Liver (tissue), 8 donors: ENCODE measurements at regions not wholly inside any gene's neighbourhood (a gene's known extent, or its start where the extent isn't known, plus 50 kb on each side); places are given as distances from the start of the nearest gene placed in this dataset.

Experiments
- DNase-seq: peaks from one replicate; pipeline ENCODE4 v3.0.0-alpha.2; 2017; ENCODE audit warnings: low spot score
- H3K27ac ChIP-seq, 2 donors: one replicate each; pipeline ENCODE4 v1.7.0; 2013; ENCODE audit warnings: inconsistent platforms in 2 of 2, low read length in 2 of 2, control low read depth in 1 of 2, low read depth in 1 of 2, mild to moderate bottlenecking in 1 of 2
- H3K27me3 ChIP-seq, 4 donors: one replicate each; pipeline versions ENCODE4 v1.6.1 to v1.7.0; 2013; ENCODE audit warnings: low read length in 3 of 4, inconsistent platforms in 1 of 4, mild to moderate bottlenecking in 1 of 4, moderate library complexity in 1 of 4; ENCODE audit not compliant: control insufficient read depth in 4 of 4, insufficient read depth in 4 of 4
- H3K36me3 ChIP-seq, 4 donors: one replicate each; pipeline versions ENCODE4 v1.6.1 to v1.7.0; 2013; ENCODE audit warnings: low read length in 3 of 4, mild to moderate bottlenecking in 3 of 4, low read depth in 1 of 4, moderate library complexity in 1 of 4; ENCODE audit not compliant: control insufficient read depth in 4 of 4, insufficient read depth in 3 of 4
- H3K4me1 ChIP-seq, 4 donors: one replicate each; pipeline versions ENCODE4 v1.6.1 to v1.7.0; 2013; ENCODE audit warnings: low read length in 3 of 4, mild to moderate bottlenecking in 3 of 4, moderate library complexity in 1 of 4; ENCODE audit not compliant: control insufficient read depth in 4 of 4, insufficient read depth in 4 of 4
- H3K4me3 ChIP-seq, 3 donors: one replicate each; pipeline versions ENCODE4 v1.6.1 to v1.7.0; 2013; ENCODE audit warnings: low read length in 3 of 3, control low read depth in 1 of 3, low read depth in 1 of 3, mild to moderate bottlenecking in 1 of 3
- H3K9ac ChIP-seq, 2 donors: one replicate each; pipeline ENCODE4 v1.7.0; 2013; ENCODE audit warnings: low read length in 2 of 2, mild to moderate bottlenecking in 2 of 2, moderate library complexity in 2 of 2, control low read depth in 1 of 2, low read depth in 1 of 2
- H3K9me3 ChIP-seq, 4 donors: one replicate each; pipeline versions ENCODE4 v1.6.1 to v1.7.0; 2013; ENCODE audit warnings: low read length in 3 of 4; ENCODE audit not compliant: control insufficient read depth in 4 of 4
- ATF3 ChIP-seq: IDR thresholded peaks from 2 replicates; pipeline ENCODE4 v1.6.1; 2016; ENCODE audit warnings: antibody characterized with exemption
- EGR1 ChIP-seq, 2 donors: IDR thresholded peaks; 2 replicates each; pipeline ENCODE4 v1.6.1; 2016 to 2018; ENCODE audit warnings: antibody characterized with exemption in 2 of 2, low read depth in 2 of 2
- FOXA1 ChIP-seq: IDR thresholded peaks from 2 replicates; pipeline ENCODE4 v1.6.1; 2016; ENCODE audit warnings: antibody characterized with exemption
- FOXA2 ChIP-seq: IDR thresholded peaks from 2 replicates; pipeline ENCODE4 v1.6.1; 2016; ENCODE audit warnings: antibody characterized with exemption
- GABPA ChIP-seq, 2 donors: IDR thresholded peaks in 1 of 2; conservative IDR thresholded peaks in 1 of 2; 2 replicates each; pipeline ENCODE4 v1.6.1; 2016; ENCODE audit warnings: antibody characterized with exemption in 2 of 2, mild to moderate bottlenecking in 1 of 2, moderate library complexity in 1 of 2
- HNF4A ChIP-seq, 2 donors: conservative IDR thresholded peaks; 2 replicates each; pipeline ENCODE4 v1.6.1; 2016; ENCODE audit warnings: antibody characterized with exemption in 2 of 2, mild to moderate bottlenecking in 2 of 2
- JUND ChIP-seq, 2 donors: IDR thresholded peaks; 2 replicates each; pipeline ENCODE4 v1.6.1; 2016; ENCODE audit warnings: antibody characterized with exemption in 2 of 2
- NR2F2 ChIP-seq: IDR thresholded peaks from 2 replicates; pipeline ENCODE4 v1.6.1; 2016; ENCODE audit warnings: antibody characterized with exemption
- RAD21 ChIP-seq, 2 donors: IDR thresholded peaks; 2 replicates each; pipeline ENCODE4 v1.6.1; 2016; ENCODE audit warnings: antibody characterized with exemption in 2 of 2, mild to moderate bottlenecking in 2 of 2
- RXRA ChIP-seq, 2 donors: IDR thresholded peaks; 2 replicates each; pipeline ENCODE4 v1.6.1; 2017 to 2018; ENCODE audit warnings: antibody characterized with exemption in 2 of 2, mild to moderate bottlenecking in 1 of 2
- TAF1 ChIP-seq: conservative IDR thresholded peaks from 2 replicates; pipeline ENCODE4 v1.6.1; 2016; ENCODE audit warnings: antibody characterized with exemption, mild to moderate bottlenecking
- YY1 ChIP-seq: IDR thresholded peaks from 2 replicates; pipeline ENCODE4 v1.6.1; 2016; ENCODE audit warnings: antibody characterized with exemption, mild to moderate bottlenecking
- WGBS: extraction: QIAGEN DNeasy Blood & Tissue Kit; methylation state at CpG from one replicate; pipeline ENCODE4 v1.1.7; 2013; 5-methylcytosine and 5-hydroxymethylcytosine counted together
- TF ChIP-seq, protein P1 (sequence below): IDR thresholded peaks from 2 replicates; pipeline ENCODE4 v1.6.1; 2016; ENCODE audit warnings: antibody characterized with exemption, mild to moderate bottlenecking
- TF ChIP-seq, protein P2 (sequence below): fragments of 150-350 bp; IDR thresholded peaks from 2 replicates; pipeline ENCODE4 v1.5.1; 2017; ENCODE audit warnings: improper control_type of control experiment, low read depth, low read length; ENCODE audit not compliant: missing input control
- TF ChIP-seq, protein P3 (sequence below): IDR thresholded peaks from 2 replicates; pipeline ENCODE4 v1.6.1; 2016; ENCODE audit warnings: antibody characterized with exemption
- TF ChIP-seq, protein P4 (sequence below): IDR thresholded peaks from 2 replicates; pipeline ENCODE4 v1.6.1; 2016; ENCODE audit warnings: antibody characterized with exemption
- donor health status: healthy.
- donor health status: healthy.
- donor health status: healthy.
- donor health status: healthy.
- donor health status: healthy.

- TF ChIP-seq, protein P1, sequence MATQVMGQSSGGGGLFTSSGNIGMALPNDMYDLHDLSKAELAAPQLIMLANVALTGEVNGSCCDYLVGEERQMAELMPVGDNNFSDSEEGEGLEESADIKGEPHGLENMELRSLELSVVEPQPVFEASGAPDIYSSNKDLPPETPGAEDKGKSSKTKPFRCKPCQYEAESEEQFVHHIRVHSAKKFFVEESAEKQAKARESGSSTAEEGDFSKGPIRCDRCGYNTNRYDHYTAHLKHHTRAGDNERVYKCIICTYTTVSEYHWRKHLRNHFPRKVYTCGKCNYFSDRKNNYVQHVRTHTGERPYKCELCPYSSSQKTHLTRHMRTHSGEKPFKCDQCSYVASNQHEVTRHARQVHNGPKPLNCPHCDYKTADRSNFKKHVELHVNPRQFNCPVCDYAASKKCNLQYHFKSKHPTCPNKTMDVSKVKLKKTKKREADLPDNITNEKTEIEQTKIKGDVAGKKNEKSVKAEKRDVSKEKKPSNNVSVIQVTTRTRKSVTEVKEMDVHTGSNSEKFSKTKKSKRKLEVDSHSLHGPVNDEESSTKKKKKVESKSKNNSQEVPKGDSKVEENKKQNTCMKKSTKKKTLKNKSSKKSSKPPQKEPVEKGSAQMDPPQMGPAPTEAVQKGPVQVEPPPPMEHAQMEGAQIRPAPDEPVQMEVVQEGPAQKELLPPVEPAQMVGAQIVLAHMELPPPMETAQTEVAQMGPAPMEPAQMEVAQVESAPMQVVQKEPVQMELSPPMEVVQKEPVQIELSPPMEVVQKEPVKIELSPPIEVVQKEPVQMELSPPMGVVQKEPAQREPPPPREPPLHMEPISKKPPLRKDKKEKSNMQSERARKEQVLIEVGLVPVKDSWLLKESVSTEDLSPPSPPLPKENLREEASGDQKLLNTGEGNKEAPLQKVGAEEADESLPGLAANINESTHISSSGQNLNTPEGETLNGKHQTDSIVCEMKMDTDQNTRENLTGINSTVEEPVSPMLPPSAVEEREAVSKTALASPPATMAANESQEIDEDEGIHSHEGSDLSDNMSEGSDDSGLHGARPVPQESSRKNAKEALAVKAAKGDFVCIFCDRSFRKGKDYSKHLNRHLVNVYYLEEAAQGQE: no peak
These were observed 694.1 kb upstream of the C9orf72 start (continued) for GRCh38 chr9:28267351-28267750.

GRCh38 chr9:28270156-28270555, 696.9 kb upstream of the C9orf72 start:
- 76% methylated on average over 4 of the region's 4 CpGs for WGBS
- H3K4me3 ChIP-seq: no peak overlapping the region

More at GRCh38 chr9:28270156-28270555, 696.9 kb upstream of the C9orf72 start:
- Histone ChIP-seq H3K27me3 (no peaks in the 10 kb centered on the region), H3K36me3 (no peaks in the 10 kb centered on the region), H3K27ac (no peak overlapping the region), H3K9ac (no peak overlapping the region), H3K4me1 (no peaks in the 10 kb centered on the region), H3K9me3 (no peaks in the 10 kb centered on the region)
- no peak for DNase-seq
- TF ChIP-seq HNF4A (conservative IDR thresholded peaks at IDR 0.05) (no peak), RXRA (IDR thresholded peaks at IDR 0.05) (no peak), JUND (IDR thresholded peaks at IDR 0.05) (no peak), FOXA2 (no peak), EGR1 (IDR thresholded peaks at IDR 0.05; ENCODE audit: low read depth in 2 of 2) (no peak), ATF3 (no peak), GABPA (IDR thresholded peaks at IDR 0.05 in 1 of 2, conservative IDR thresholded peaks at IDR 0.05 in 1 of 2) (no peak), RAD21 (IDR thresholded peaks at IDR 0.05) (no peak), TAF1 (no peak), YY1 (no peak), FOXA1 (no peak), NR2F2 (no peak)
- TF ChIP-seq, protein P2, sequence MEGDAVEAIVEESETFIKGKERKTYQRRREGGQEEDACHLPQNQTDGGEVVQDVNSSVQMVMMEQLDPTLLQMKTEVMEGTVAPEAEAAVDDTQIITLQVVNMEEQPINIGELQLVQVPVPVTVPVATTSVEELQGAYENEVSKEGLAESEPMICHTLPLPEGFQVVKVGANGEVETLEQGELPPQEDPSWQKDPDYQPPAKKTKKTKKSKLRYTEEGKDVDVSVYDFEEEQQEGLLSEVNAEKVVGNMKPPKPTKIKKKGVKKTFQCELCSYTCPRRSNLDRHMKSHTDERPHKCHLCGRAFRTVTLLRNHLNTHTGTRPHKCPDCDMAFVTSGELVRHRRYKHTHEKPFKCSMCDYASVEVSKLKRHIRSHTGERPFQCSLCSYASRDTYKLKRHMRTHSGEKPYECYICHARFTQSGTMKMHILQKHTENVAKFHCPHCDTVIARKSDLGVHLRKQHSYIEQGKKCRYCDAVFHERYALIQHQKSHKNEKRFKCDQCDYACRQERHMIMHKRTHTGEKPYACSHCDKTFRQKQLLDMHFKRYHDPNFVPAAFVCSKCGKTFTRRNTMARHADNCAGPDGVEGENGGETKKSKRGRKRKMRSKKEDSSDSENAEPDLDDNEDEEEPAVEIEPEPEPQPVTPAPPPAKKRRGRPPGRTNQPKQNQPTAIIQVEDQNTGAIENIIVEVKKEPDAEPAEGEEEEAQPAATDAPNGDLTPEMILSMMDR: no peak
- TF ChIP-seq, protein P3, sequence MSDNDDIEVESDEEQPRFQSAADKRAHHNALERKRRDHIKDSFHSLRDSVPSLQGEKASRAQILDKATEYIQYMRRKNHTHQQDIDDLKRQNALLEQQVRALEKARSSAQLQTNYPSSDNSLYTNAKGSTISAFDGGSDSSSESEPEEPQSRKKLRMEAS: no peak
- TF ChIP-seq, protein P1: no peak
- TF ChIP-seq, protein P4, sequence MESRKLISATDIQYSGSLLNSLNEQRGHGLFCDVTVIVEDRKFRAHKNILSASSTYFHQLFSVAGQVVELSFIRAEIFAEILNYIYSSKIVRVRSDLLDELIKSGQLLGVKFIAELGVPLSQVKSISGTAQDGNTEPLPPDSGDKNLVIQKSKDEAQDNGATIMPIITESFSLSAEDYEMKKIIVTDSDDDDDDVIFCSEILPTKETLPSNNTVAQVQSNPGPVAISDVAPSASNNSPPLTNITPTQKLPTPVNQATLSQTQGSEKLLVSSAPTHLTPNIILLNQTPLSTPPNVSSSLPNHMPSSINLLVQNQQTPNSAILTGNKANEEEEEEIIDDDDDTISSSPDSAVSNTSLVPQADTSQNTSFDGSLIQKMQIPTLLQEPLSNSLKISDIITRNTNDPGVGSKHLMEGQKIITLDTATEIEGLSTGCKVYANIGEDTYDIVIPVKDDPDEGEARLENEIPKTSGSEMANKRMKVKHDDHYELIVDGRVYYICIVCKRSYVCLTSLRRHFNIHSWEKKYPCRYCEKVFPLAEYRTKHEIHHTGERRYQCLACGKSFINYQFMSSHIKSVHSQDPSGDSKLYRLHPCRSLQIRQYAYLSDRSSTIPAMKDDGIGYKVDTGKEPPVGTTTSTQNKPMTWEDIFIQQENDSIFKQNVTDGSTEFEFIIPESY: no peak
